HG03565 (cell line): ENCODE measurements at regions not wholly inside any gene's neighbourhood (a gene's known extent, or its start where the extent isn't known, plus 50 kb on each side); places are given as distances from the start of the nearest gene placed in this dataset.
"Not testable (repeated sequence)": the region's sequence is repeated elsewhere in the genome, so short reads cannot be mapped to it uniquely, and the experiment has no call there.

Experiments
- ATAC-seq: cut with Tn5 transposase; IDR thresholded peaks from one replicate; pipeline ENCODE4 v1.9.1; 2021; ENCODE audit warnings: mild to moderate bottlenecking, moderate library complexity; ENCODE audit not compliant: unreplicated experiment

GRCh38 chrX:150207733-150208132 lies 155.4 kb upstream of the MAMLD1 start:
- no peak for ATAC-seq

- ATAC-seq, result no peak
These were observed 151.1 kb upstream of the MAMLD1 start for GRCh38 chrX:150211988-150212387.

- no peak for ATAC-seq
These were observed 150.2 kb upstream of the MAMLD1 start for GRCh38 chrX:150212672-150213480.

- no peak for ATAC-seq
These were observed 149.6 kb upstream of the MAMLD1 start for GRCh38 chrX:150213481-150214030.

- not testable (repeated sequence) for ATAC-seq
These were observed 147.1 kb upstream of the MAMLD1 start for GRCh38 chrX:150216000-150216399.

GRCh38 chrX:150216716-150217115 lies 146.4 kb upstream of the MAMLD1 start:
- no peak for ATAC-seq

- no peak for ATAC-seq
These were observed 145.5 kb upstream of the MAMLD1 start for GRCh38 chrX:150217609-150218008.

- ATAC-seq, result no peak
These were observed 143.5 kb upstream of the MAMLD1 start for GRCh38 chrX:150219374-150220185.

GRCh38 chrX:150223176-150224015 lies 139.7 kb upstream of the MAMLD1 start:
- no peak for ATAC-seq

GRCh38 chrX:150224676-150225075 lies 138.4 kb upstream of the MAMLD1 start:
- no peak for ATAC-seq

GRCh38 chrX:150225266-150225665 lies 137.9 kb upstream of the MAMLD1 start:
- ATAC-seq, result no peak

GRCh38 chrX:150225756-150226155 lies 137.4 kb upstream of the MAMLD1 start:
- ATAC-seq, result no peak

- ATAC-seq, result no peak
These were observed 136.7 kb upstream of the MAMLD1 start for GRCh38 chrX:150226223-150226965.

- ATAC-seq, result no peak
These were observed 135.7 kb upstream of the MAMLD1 start for GRCh38 chrX:150227321-150227860.

- ATAC-seq, result no peak
These were observed 135.2 kb upstream of the MAMLD1 start for GRCh38 chrX:150227873-150228410.

GRCh38 chrX:150228431-150228830 lies 134.7 kb upstream of the MAMLD1 start:
- ATAC-seq, result no peak

GRCh38 chrX:150229030-150229429 lies 134.1 kb upstream of the MAMLD1 start:
- no peak for ATAC-seq

- ATAC-seq, result no peak
These were observed 133.6 kb upstream of the MAMLD1 start for GRCh38 chrX:150229481-150229880.

GRCh38 chrX:150230952-150231351 lies 132.2 kb upstream of the MAMLD1 start:
- ATAC-seq, result not testable (repeated sequence)

- not testable (repeated sequence) for ATAC-seq
These were observed 131.7 kb upstream of the MAMLD1 start for GRCh38 chrX:150231368-150231767.
